ES-I3 (cell line): ENCODE measurements at regions not wholly inside any gene's neighbourhood (a gene's known extent, or its start where the extent isn't known, plus 50 kb on each side); places are given as distances from the start of the nearest gene placed in this dataset.
"Not testable (repeated sequence)": the region's sequence is repeated elsewhere in the genome, so short reads cannot be mapped to it uniquely, and the experiment has no call there.

Source experiments
- H3K36me3 ChIP-seq: 2 replicates; pipeline ENCODE4 v1.6.1; 2013; ENCODE audit warnings: mild to moderate bottlenecking, low read length, control low read depth, moderate library complexity; ENCODE audit not compliant: insufficient read depth
- H3K4me1 ChIP-seq: 2 replicates; pipeline ENCODE4 v1.6.1; 2013; ENCODE audit warnings: mild to moderate bottlenecking, control low read depth, low read length; ENCODE audit not compliant: insufficient read depth
- H3K9ac ChIP-seq: 2 replicates; pipeline ENCODE4 v1.6.1; 2013; ENCODE audit warnings: low read depth, mild to moderate bottlenecking, low read length, moderate library complexity
- H3K9me3 ChIP-seq: 2 replicates; pipeline ENCODE4 v1.6.1; 2013; ENCODE audit warnings: mild to moderate bottlenecking, low read length, moderate library complexity; ENCODE audit not compliant: control insufficient read depth, insufficient read depth

DNA sequence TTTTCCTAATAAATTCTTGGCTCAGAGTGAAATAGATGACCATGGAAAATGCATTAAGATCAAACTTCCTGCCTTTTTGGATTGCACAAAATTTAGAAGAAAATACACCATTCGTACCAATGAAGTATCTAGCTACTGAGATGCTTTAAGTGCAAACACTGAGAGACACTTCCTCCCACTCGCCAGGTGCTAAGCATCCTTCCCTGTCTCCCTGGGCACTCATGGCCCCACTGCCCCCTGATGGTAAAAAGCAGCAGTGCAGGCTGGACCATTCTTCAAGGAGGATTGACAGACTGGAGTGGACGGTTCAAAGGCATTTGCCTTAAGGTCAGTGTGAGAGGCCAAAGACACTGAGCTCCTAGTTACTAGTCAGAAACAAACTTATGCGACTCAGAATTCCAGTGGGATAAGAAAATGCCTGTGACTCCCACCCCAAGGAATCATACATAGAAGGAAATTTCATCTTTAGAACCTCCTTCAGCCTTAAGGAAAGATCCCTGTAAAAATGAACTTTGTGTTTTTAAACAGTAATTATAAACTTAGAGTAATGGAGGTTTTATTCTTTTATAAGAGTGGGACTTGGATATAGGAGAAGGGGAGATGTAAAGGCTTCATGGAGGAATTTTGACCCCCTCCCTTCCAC is 86.0 kb upstream of the SLC30A5 start:
- Histone ChIP-seq H3K4me1 (no peaks in the 10 kb centered on the region), H3K9me3 (no peaks in the 10 kb centered on the region), H3K36me3 (no peaks in the 10 kb centered on the region), H3K9ac (no peak overlapping the region)

DNA sequence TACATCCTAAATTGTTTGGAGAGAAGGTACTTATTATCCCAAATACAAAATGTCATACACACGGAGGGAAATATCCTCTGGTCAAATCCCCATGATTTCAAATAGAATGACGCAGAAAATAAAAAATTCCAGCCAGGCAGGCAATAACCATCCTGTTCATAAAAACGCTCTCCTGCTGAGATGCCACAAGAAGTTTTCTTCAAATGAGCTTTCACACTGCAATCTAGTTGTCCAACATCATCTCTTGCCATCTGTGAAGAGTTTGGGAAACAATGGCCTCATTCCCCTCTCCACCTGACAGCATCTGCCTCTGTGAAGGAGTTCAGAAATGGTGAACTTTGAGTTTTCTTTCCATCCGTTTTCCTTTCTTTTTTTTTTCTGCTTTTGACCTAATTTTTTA is 83.3 kb upstream of the SLC30A5 start:
- Histone ChIP-seq H3K9ac (no peak overlapping the region), H3K4me1 (no peaks in the 10 kb centered on the region), H3K9me3 (no peaks in the 10 kb centered on the region), H3K36me3 (no peaks in the 10 kb centered on the region)

DNA sequence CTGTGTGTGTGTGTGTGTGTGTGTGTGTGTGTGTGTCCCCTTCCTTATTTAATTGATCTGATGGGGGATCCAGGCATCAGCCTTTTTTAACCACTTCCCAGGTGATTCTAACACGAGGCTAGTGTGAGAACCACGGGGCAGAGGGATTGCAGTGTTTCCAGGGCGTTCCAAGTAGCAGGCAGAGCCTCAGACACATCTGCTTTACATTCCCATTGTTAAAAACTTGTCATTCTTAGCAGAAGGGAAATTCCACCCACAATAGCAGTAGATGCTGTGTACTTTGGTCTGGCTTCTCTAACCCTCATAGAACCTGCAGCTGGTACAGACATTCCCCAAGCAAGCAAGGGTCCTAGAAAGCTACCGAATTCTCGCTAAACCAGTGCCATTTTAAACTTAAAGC is 81.9 kb upstream of the SLC30A5 start:
- no peaks in the 10 kb centered on the region for H3K9me3 ChIP-seq
- no peak overlapping the region for H3K9ac ChIP-seq
- no peaks in the 10 kb centered on the region for H3K4me1 ChIP-seq
- H3K36me3 ChIP-seq = no peaks in the 10 kb centered on the region

DNA sequence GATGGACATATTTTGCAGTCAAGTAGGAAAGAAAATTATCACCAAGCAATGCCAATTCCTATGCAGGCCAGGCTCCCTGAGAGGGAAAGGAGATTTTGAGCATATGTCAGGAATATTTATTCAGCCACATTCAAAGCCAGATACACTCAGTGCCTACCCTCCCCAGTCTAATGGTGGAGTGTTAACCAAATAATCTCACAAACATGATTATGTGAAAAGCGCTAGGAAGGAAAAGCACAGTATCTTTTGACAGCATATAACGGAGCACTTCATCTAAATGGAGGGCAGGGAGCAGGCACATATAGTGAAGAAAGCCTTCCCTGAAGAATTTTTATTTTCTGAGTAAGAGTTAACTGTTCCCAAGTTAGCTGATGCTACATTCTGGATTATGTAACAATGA is 80.3 kb upstream of the SLC30A5 start:
- Histone ChIP-seq H3K9me3 (no peaks in the 10 kb centered on the region), H3K4me1 (no peaks in the 10 kb centered on the region), H3K9ac (no peak overlapping the region), H3K36me3 (no peaks in the 10 kb centered on the region)

DNA sequence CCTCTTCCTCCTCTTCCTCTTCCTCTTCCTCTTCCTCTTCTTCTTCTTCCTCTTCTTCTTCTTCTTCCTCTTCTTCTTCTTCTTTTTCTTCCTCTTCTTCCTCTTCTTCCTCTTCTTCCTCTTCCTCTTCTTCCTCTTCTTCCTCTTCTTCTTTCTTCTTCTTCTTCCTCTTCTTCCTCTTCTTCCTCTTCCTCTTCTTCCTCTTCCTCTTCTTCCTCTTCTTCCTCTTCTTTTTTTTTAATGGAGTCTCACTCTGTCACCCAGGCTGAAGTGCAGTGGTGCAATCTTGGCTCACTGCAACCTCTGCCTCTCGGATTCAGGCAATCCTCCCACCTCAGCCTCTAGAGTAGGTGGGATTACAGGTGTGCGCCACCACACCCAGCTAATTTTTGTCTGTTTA is 79.8 kb upstream of the SLC30A5 start:
- not testable (repeated sequence) for H3K9ac ChIP-seq, H3K9me3 ChIP-seq, H3K36me3 ChIP-seq, H3K4me1 ChIP-seq

DNA sequence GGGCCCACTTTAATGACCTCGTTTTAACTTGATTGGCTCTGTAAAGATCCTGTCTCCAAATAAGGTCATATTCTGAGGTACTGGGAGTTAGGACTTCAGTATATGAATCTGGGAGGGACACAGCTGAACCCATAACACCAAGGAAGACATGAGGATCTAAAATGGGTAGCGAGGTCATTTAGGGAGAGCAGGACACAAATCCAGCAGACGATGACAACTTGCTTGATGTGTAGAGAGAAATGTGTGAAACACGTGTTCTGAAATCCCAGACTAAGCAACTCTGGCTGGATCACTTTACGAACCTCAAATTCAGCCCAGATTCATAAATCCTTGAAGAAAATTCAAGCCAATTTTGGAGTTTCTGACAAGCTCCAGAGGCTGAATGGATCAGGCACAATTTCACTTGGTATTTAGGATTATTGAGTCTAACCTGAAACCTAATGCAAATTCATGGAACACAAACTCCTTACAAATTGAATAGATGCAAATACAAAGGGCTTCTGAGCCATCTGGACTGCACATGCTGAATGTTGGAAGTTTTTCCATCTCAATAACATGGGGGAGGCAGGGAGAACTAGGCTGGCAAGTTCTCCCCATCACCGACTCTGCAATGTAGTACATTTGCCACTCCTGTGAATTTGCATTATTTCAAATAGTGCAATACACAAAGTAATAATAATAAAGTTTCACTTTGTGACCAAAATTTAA is 74.0 kb upstream of the SLC30A5 start:
- H3K9ac ChIP-seq = no peak overlapping the region
- H3K4me1 ChIP-seq = no peaks in the 10 kb centered on the region
- H3K9me3 ChIP-seq = no peaks in the 10 kb centered on the region
- no peaks in the 10 kb centered on the region for H3K36me3 ChIP-seq

DNA sequence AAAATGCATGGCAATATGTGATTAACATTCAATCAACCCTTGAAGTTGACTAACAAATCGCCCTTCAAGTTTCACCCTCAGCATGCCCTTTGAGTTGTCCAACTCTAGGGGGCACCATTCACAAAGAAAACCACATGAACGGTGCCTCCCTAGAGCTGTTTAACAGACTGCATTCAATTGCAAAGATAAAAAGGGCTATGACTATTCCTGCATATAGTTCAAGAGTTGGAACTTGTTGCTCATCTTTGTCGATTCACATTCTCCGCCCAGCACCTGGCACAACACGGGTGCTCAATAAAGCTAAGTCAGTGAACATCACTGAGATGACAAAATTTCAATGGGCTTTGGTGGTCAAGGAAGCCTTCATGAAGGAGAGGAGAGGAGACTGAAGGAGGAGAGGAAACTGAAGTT is 69.6 kb upstream of the SLC30A5 start:
- H3K36me3 ChIP-seq = no peaks in the 10 kb centered on the region
- H3K9me3 ChIP-seq = no peaks in the 10 kb centered on the region
- no peak overlapping the region for H3K9ac ChIP-seq
- H3K4me1 ChIP-seq = no peaks in the 10 kb centered on the region

DNA sequence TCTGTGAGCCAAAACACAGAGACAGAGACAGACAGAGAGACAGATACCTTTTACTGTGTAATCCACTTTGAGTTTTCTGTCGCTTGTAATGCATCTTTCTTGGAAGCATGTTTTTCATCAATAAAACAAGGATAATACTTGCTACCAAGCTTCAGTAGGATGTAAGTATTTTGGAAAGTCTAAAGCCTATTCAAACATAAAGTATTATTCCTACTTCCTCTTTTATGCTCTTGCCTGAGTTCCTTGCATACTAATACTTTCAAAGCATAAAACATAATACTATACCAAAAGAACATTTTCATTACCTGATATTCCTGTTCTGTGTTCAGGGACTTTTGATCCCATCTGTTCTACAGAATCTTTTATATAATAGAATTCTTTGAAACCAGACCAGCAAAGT is 64.5 kb upstream of the SLC30A5 start:
- no peaks in the 10 kb centered on the region for H3K36me3 ChIP-seq

DNA sequence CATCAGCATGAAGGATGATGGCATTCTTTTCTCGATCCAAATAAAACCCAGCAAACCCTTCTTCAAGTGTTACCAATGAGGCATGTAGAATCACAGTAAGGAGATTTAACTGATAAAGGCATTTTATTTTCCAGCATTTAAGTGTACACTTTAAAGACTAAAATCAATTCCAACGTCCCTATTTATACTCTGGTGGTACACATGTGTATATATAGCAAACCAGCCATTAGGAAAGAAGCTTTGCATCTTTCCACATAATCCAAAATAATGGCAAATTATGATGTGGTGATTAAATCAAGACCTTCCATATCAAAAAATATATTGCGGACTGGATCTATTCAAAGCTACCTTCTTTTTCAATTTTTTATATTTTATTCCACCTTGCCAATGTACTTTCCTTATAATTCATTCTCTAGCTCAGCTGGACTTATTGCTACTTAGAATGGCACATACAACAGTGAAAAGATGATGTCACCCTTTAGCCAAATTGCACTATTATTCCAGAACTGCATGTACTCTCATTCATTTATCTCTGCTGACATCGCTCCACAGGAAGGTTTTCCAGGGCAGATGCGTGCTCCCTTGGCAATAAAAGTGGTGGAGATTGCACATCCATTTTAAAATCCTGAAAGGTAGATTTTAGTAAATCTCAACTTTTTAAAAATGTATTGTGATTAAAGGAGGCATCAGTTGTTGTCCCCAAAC is 63.3 kb upstream of the SLC30A5 start:
- no peaks in the 10 kb centered on the region for H3K9me3 ChIP-seq
- H3K9ac ChIP-seq = no peak overlapping the region
- H3K36me3 ChIP-seq = no peaks in the 10 kb centered on the region

More for the DNA sequence above, 64.5 kb upstream of the SLC30A5 start:
- Histone ChIP-seq H3K9me3 (no peaks in the 10 kb centered on the region), H3K4me1 (peaks cover 3% of the 10 kb centered on the region; the same call in 1 of the 2 replicates), H3K9ac (no peak overlapping the region)

DNA sequence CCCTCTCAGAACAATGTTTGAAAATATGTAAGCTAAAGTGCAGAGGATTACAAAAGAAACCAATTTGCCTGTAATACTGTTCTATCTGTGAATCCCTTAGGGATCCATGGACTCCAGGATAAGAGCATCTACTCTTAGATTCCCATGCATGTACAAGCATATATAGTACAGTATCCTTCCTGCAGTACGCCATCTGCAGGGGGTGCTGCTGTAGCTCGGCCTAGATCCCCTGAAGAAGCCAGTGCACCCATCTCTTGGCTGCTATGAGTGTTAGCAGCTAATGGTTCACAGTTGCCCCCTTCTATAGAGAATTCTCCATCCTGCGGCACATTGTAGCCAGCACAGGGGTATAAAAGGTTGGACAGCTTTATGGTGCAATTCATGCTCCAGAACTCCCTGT is 61.8 kb upstream of the SLC30A5 start:
- Histone ChIP-seq H3K9ac (no peak overlapping the region), H3K36me3 (no peaks in the 10 kb centered on the region), H3K9me3 (no peaks in the 10 kb centered on the region), H3K4me1 (peaks cover 3% of the 10 kb centered on the region; the same call in 1 of the 2 replicates)

More for the DNA sequence above, 63.3 kb upstream of the SLC30A5 start:
- H3K4me1 ChIP-seq = peaks cover 3% of the 10 kb centered on the region; the same call in 1 of the 2 replicates

DNA sequence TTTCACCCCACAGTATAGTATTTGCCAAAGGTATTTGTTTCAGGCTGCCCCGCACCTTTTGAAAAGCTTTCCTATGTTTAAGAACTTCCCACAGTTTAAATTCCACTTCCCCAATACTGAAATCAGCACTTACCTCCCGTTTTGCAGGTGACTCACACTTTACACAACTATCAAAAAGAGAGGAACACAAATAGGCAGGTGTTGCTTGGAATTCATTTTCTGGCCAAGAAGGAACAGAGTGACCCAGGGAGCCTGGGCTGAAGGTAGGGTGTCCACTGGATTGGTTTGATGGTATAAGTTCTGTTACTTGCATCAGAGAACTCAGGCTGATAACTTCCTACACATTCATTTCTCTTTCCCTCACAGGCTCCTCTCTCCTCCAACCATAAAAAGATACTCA is 60.1 kb upstream of the SLC30A5 start:
- no peaks in the 10 kb centered on the region for H3K9me3 ChIP-seq
- peaks cover 3% of the 10 kb centered on the region; the same call in 1 of the 2 replicates for H3K4me1 ChIP-seq
- no peaks in the 10 kb centered on the region for H3K36me3 ChIP-seq
- H3K9ac ChIP-seq = no peak overlapping the region

DNA sequence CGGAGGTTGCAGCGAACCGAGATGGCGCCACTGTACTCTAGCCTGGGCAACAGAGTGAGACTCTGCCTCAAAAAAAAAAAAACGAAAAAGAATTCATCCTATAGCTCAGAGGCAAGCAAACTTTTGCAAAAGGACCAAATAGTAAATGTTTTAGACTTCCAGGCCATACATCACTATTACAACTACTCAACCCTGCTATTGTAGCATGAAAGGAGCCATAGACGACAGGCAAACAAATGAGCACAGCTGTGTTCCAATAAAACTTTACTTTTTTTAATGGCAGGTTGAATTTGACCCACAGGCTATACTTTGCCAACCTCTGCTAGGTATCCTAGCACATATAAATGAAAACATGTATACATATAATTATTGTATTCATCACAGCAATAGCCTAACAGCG is 58.9 kb upstream of the SLC30A5 start:
- H3K9me3 ChIP-seq = no peaks in the 10 kb centered on the region
- H3K4me1 ChIP-seq = peaks cover 3% of the 10 kb centered on the region; the same call in 1 of the 2 replicates
- H3K36me3 ChIP-seq = no peaks in the 10 kb centered on the region
- H3K9ac ChIP-seq = no peak overlapping the region

DNA sequence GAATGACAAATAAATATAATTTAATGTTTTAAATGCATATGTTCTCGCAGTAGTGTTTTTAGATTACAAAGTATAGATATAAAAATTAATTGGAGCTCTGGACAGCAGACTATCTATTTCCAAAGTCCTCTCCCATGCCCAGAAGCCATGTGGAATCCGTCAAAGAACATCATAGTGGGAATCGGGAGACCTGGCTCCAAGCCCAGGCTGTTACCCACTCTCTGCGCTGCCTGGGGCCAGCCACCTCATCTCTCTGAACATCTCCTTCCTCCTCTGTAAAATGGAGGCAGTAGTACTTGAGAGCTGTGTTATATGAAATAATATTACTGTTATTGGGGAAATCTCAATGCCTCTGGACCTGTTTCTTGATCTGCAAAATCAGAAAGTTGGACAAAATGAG is 58.1 kb upstream of the SLC30A5 start:
- no peak overlapping the region for H3K9ac ChIP-seq
- no peaks in the 10 kb centered on the region for H3K36me3 ChIP-seq
- no peaks in the 10 kb centered on the region for H3K9me3 ChIP-seq
- peaks cover 3% of the 10 kb centered on the region; the same call in 1 of the 2 replicates for H3K4me1 ChIP-seq

DNA sequence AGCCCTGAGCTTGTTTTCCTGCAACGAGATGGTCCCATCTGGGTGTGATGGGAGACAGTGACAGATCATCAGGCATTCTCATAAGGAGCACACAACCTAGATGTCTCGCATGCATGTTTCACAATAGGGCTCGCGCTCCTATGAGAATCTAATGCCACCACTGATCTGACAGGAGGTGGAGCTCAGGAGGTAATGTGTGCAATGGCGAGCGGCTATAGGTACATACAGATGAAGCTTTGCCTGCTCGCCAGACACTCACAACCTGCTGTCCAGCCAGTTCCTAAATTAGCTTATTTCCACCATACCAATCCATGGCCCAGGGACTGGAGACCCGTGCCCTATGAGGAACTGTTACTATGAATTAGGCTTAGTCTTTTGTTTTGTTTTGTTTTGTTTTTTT is 55.3 kb upstream of the SLC30A5 start:
- Histone ChIP-seq H3K9ac (no peak overlapping the region), H3K4me1 (peaks cover 3% of the 10 kb centered on the region; the same call in 1 of the 2 replicates), H3K36me3 (no peaks in the 10 kb centered on the region), H3K9me3 (no peaks in the 10 kb centered on the region)

DNA sequence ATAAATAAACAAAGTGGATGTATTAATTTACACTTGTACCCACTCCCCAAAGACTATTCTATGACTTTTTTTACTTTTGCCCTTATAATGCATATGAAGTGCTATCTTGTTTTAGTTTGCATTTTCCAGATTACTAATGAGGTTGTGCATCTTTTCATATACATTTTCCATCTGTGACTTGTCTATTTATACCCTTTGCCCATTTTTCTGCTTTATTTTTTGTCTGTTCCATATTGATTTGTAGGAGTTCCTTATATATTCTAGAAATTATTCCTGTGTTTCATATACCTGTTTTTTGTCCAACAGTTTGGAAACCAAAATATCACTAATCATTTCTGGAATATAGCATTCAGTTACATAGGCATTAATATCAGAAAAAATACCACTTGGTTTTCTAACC is 54.0 kb upstream of the SLC30A5 start:
- H3K36me3 ChIP-seq = no peaks in the 10 kb centered on the region
- H3K9me3 ChIP-seq = no peaks in the 10 kb centered on the region
- H3K4me1 ChIP-seq = no peaks in the 10 kb centered on the region
- H3K9ac ChIP-seq = no peak overlapping the region
